SKM-1 (cell line): ENCODE measurements at regions not wholly inside any gene's neighbourhood (a gene's known extent, or its start where the extent isn't known, plus 50 kb on each side); places are given as distances from the start of the nearest gene placed in this dataset.
"Not testable (repeated sequence)": the region's sequence is repeated elsewhere in the genome, so short reads cannot be mapped to it uniquely, and the experiment has no call there.

Source experiments
- DNase-seq: peaks from one replicate; lab custom pipeline; 2025; ENCODE audit not compliant: unreplicated experiment; lab: John Stamatoyannopoulos, UW

- DNase-seq: no peak
Observed at GRCh38 chr20:22529150-22530019, 55.0 kb downstream of the FOXA2 start.

GRCh38 chr20:22526512-22527012 lies 57.8 kb downstream of the FOXA2 start:
- no peak for DNase-seq

GRCh38 chr20:22525821-22526220 lies 58.6 kb downstream of the FOXA2 start:
- DNase-seq: no peak

- no peak for DNase-seq
Observed at GRCh38 chr20:22525069-22525820, 59.1 kb downstream of the FOXA2 start.

DNA sequence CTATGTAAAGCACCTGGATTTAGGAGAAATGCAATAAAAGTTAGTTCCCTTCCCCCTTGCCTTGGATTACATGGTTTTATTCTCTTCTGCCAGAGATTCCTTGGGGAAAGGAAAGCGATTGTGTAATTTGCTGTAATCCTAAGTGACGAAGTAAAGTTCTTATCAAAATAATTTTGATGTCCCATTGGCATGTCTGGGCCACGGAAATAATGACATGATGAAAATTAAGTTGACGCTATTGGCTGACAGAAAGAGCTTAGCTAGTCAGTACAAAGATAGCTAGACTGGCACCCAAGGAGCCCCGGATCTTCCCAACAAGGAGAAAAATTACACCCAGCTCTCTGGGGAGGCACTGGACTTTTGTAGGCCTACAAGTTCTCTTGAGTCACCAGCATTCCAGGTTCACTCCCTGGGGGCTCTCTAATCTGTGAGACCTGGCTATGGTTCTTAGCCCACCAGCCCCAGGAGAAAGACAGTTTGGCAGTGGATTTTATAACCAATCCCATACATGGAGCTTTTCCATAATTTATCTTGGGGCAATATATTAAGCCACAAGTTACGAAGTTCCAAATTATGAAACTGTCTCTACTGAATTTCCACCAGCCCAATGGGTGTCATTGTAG lies 59.9 kb downstream of the FOXA2 start:
- DNase-seq: no peak

GRCh38 chr20:22523499-22524392 lies 60.6 kb downstream of the FOXA2 start:
- no peak for DNase-seq

GRCh38 chr20:22523128-22523498 lies 61.3 kb downstream of the FOXA2 start:
- DNase-seq: no peak

DNA sequence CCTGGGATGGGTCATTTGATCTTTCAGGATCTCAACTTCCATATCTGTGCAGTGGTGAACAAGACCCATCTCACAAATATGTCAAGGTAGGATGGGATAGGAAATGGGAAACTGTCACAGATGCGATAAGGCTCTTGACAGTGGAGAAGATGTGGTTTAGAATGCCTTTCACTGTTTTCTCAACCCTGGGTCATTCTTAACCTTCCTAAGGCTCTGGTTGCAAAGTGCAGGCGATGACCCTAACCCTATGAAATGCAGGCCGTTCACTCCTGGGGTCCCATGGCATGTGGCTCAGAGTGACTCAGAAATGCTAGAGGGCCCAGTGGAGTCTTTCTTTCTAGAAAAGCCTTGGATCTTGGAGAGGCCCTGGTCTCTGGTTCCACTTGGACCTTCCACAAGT lies 61.7 kb downstream of the FOXA2 start:
- no peak for DNase-seq

- DNase-seq: not testable (repeated sequence)
Observed at GRCh38 chr20:22521940-22522339, 62.4 kb downstream of the FOXA2 start.

DNA sequence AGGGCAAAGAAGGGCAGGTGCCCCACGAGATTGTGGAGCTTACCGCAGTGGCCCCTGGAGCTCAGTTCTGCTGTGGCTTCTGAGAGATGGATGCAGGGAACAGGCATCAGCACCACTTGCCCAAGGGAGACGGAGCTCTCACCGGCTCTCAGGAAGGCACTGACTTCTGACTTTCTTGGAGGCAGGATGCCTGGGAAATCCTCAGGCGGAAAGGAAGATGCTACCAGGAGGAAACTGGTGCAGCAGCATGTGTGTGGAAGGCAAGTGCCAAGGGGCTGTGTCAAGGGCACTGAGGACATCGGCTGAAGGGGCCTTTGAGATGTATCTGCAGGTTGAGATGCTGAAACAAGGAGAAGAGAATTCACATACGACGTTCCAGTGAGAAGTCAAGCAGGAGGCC lies 64.0 kb downstream of the FOXA2 start:
- DNase-seq: no peak

DNA sequence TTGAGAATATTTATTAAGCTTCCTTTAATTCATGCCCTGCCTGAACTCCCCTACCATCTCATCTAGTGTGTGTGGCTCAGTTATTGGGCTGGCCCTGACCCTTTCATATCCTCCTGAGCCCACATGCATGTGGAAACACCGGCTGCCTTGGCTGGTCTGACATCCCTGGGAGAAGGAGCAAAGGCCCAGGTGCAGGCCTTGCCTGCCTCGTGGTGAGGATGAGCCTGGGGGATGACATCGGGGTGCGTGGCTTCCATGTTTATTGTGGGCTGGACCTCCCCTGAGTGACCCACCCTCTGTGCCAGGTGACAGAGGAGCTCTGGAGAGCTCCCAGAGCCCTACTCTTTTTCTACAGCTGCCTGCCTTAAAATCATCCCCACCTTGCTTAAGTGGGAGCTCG lies 69.1 kb downstream of the FOXA2 start:
- DNase-seq: no peak

GRCh38 chr20:22513574-22513973 lies 70.8 kb downstream of the FOXA2 start:
- DNase-seq: no peak

DNA sequence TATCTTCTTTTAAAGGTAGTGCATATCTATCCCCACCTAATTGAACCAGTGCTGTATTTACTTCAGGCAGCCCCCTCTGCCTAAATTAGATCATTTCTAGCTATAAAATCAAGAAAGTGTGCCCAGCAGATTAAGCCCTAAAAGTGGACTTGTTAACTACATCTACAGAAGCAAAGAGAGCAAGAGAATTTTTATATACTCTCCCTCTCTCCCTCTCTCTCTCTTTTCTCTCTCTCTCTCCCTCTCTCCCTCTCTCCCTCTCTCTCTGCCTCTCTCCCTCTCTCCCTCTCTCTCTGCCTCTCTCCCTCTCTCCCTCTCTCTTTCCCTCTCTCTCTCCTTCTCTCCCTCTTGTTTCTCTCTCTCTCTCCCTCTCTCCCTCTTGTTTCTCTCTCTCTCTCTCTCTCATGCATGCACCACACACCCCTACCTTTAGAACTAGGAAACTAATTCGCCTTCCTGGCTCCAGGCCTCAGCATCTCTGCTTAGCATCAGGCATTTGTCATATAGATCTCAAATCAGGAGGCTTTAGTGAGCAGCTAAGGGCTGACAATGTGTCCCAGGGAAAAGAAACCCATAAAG lies 71.4 kb downstream of the FOXA2 start:
- DNase-seq: no peak

DNA sequence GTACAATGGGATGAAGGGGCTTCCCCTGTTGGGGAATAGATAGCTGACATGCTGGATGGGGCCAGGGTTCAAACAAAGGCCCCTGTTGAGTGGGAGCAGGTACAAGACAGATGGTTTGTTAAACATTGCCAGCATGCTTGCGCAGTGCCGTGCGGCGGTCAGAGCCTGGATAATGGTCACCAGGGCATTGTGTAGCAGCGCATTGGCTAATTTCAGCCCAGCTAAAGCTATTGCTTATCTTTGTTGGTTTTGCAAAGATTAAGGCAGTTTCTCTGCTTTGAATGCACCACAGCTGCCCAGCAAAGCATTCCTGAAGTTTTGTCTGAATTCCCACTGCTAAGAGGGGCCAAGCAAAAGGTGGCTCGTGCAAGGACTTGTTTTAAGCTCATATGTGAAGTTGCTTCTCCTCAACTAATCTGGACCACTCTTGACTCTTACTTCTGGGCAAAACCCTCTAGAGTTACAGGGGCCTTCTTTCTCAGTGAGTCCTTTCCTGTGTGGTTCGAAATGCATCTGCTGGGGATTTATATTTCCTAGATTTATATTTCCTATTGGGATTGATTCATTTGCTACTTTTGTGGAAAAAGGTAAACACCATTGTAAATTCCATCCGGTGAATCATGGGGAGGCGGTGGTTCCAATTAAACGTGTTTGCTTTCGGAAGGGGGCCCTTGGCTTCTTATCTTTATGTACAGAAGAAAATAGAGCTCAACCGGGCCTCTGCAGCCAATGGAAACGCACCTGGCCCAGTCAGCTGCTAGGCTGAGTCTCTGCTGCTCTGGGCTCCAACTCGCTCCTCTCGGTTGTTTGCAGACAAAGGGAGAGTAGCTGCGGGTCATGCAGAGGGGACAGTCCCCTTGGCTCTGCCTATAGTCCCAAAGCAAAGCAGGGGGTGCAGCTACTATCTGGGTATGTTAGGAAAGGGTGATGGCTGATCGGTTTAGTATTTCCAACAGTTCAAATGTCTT lies 72.1 kb downstream of the FOXA2 start:
- no peak for DNase-seq

DNA sequence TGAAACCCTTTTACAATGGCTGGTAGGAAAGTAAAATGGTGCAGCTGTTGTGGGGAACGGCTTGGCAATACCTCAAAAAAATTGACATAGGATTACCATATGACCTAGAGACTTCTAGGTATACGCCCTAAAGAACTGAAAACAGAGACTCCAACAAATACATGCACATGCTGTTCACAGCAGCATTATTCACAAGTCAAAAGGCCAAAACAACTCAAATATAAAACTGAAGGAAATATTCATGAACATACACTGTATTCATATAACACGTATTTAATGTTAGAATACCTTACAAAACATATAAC lies 74.6 kb downstream of the FOXA2 start:
- no peak for DNase-seq

DNA sequence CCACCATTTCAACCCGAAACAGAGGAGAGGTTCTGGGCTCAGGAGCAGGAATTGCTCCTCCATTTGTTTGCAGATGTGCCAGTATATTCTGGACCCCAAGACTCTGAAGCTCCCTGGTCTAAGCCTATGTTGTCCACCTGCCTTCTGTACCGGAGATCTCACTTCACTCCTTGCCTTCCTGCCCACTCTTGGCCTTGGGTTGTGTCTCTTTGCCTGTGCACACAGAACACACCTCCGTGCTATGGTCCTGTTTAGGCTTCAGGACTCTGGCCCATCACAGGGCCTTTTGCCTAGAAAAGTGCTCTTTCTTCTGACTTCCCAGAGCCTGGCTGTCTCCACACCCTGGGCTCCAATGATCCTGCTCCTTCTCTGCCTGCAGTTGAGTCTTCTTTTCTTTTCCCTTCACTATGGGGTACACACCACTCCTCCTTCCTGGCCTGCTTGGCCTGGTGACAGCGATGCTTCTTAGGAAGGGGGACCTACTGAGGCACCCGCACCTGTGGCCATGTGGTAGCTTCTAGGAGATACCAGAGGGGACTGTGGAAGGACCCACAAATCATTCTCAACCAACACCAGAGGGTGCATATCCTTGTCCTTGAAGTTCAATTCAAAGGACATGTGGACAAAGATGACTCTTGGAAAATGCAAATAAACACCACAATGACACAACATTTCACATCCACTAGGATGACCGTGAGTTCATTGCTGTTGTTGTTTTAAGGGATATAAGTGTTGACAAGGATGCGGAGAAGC lies 75.1 kb downstream of the FOXA2 start:
- DNase-seq: no peak

- no peak for DNase-seq
Observed at GRCh38 chr20:22508426-22508825, 75.9 kb downstream of the FOXA2 start.

GRCh38 chr20:22507240-22507961 lies 77.0 kb downstream of the FOXA2 start:
- no peak for DNase-seq
